NCI-H524 (cell line): ENCODE measurements at regions not wholly inside any gene's neighbourhood (a gene's known extent, or its start where the extent isn't known, plus 50 kb on each side); places are given as distances from the start of the nearest gene placed in this dataset.
"Not testable (repeated sequence)": the region's sequence is repeated elsewhere in the genome, so short reads cannot be mapped to it uniquely, and the experiment has no call there.

Source experiments
- DNase-seq, 2 experiments: peaks; one replicate each; lab custom pipeline; 2025; lab: John Stamatoyannopoulos, UW

- DNase-seq, result no peak
Measured at GRCh38 chr6:137804637-137805036, 62.4 kb upstream of the TNFAIP3 start.

DNA sequence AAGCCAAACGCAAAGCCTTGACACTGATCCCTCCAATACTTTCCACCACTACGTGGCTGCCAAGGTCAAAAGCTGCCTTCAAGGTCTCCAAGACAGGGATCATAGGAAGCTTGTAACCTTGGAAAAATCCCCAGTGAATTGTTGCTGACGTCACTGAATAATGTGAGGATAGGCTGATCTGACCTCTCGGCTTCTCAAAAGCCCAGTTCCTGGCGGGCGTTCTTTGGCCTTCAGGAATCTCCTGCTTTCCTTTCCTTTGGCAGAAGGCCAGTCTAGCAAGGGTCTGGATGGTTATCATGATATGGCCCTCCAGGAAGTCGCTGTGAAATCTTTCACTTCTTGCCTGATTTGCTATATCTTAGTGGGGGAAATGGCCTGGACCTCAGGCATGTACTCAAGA, 61.4 kb upstream of the TNFAIP3 start:
- no peak for DNase-seq

- DNase-seq, result no peak
Measured at GRCh38 chr6:137806914-137807682, 60.0 kb upstream of the TNFAIP3 start.

GRCh38 chr6:137808191-137808590, 58.9 kb upstream of the TNFAIP3 start:
- DNase-seq, result no peak

DNA sequence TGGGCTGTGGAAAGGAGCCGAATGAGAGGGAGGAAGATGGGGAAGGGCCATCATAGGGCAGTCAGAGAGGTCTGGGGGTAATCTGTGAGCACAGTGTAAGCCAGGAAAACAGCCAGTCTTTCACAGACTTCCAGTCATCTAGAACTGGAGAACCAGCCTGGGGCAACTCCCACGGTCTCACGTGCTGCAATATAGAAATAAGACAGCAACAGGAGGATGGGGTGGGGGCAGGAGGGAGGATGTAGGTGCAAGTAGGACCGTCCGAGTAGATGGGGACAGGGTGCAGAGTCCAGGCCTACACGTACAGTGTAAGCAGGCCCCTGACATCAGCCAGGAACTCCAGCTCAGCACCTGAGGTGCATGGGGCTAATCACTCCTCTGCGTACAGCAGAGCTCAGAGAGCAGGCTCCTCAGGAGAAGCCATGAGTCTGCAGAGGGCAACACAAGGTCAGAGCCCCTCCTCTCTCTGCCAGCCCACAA, 58.2 kb upstream of the TNFAIP3 start:
- DNase-seq, result no peak

- not testable (repeated sequence) for DNase-seq
Measured at GRCh38 chr6:137809895-137810553, 57.0 kb upstream of the TNFAIP3 start.

DNA sequence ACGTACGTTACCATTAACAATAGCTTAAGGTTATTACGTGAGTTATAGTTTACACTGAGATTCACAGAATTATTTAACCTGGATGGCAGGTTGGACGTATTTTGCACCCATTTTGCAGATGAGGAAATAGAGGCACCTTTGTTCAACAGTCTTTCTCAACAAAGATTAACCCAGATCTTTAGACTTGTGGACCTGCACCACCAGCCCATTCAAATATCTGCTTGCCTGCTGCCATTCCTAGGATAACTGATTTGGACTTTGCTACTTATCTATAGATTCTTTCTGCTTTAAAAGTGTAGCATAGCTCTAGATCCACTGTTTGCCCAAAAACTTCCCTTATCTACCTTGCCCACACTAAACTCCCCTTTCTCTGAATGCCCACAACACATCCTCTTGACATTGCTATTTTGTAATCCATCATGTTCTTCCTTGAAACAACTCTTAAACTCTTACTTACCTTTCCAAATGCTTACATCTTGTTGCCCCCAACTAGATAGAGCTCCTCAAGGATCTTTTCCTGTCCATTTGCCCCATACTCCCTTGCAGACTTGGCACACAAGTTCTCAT, 56.4 kb upstream of the TNFAIP3 start:
- DNase-seq, result no peak

DNA sequence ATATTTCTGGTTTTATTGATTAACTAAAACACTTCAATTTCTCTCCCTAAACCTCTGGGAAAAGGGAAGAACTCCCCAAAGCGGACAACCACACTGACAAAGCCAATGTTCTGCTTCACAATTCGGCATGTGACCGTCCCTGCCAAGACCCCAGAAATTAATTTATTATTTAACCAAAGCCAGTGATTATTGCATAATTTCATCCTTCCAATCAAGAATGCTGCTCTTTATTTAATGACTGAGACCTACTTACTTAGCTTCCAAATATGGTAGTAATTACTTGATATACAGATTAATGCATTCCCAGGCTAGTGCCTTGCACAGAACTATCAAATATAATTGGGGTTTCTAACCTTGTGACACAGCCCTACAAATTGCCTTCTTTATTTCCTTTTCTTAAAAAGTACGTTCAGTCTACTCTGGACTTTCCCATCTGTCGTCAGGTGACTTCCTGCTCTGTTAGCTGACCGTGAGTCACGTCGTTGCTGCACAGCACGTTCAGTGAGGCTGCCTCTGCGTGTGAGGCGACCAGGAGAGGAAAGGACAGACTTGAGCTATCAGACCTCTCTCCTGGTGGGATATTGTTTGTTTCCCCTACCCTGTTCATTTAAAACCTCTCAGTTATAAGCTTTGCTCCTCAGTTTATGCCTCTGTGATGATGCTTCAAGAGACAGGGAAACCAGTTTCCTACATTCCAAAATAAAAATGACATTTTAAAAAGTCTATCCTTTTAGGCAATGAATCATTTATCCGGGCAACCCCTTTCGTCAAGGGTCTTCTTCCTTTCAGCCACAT, 55.7 kb upstream of the TNFAIP3 start:
- DNase-seq, result peak in 1 of 2 experiments; percentile 10

DNA sequence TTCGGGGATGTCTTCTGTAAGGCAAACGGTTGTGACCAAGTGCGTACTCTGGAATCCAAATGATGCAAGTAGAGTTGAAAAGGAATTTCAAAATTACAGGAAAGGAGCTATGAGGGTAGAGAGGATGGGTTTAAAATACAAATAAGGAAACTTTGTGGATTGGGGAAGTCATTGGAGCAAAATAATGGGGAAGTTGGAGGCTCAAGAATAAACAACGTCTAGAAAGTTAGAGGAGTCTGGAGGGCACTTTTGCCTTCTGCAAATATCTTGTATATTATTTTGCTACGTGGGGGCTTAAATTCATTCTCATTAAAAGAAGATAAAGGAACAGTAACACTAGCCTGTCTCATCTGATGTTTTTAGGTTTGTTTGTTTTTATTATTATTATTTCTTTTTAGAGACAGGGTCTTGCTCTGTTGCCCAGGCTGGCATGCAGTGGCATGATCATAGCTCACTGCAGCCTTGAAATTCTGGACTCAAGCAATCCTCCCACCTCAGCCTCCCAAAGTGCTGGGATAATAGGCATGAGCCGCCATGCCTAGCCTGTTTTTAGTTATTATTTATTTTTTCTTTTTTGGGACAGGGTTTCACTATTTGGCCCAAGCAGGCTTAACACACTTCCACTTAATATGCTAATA, 55.0 kb upstream of the TNFAIP3 start:
- DNase-seq, result no peak

DNA sequence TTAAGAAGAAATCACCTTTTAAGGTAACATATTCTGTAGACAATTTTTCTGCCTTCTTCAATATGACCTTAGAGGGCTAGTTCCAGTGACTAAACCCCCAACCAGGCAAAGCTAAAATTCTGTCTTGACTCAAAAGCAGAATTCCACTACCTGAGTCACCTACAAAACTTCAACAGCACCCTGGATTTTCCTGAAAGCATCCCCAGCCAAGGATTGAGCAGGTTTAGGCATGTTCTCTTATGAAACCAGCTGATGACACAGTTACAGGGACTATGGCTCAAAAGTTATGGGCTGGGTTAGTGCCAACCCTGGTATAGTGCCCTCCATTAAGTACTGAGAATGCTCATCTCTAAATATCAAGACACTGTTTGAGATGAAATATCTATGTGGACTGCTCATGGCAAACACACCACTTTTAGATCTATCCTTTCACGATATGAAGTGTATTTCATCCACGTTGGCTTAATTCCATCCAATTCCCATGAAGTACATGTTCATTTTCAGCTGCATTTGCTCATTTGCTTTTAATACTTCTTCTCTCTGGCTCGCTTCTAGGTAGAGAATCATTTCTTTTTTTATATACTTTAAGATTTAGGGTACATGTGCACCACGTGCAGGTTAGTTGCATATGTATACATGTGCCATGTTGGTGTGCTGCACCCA, 53.6 kb upstream of the TNFAIP3 start:
- no peak for DNase-seq

- DNase-seq, result not testable (repeated sequence)
Measured at GRCh38 chr6:137814030-137814429, 53.0 kb upstream of the TNFAIP3 start.

DNA sequence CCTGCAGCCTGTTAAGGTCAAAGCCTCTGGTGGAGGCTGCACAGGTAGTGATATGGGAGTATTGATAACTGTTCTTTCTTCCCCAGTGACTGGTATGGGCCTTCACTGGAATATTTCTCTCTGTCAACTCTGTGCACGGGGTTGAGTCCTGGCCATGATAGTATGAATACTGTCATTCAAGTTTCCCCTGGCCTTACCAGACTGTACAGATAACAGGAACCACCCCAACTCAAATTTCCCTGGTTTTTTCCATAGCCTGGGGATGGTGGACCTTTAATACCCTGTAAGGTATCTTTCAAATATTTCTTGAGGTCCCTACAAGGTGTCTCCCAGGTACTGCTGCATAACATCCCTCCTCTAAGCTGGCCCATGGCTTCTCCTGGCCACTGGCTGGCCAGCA, 51.4 kb upstream of the TNFAIP3 start:
- no peak for DNase-seq

GRCh38 chr6:137816133-137816579, 50.9 kb upstream of the TNFAIP3 start:
- DNase-seq, result no peak

GRCh38 chr6:137816688-137817618, 50.1 kb upstream of the TNFAIP3 start:
- no peak for DNase-seq
